HepG2 (cell line): ENCODE measurements at regions not wholly inside any gene's neighbourhood (a gene's known extent, or its start where the extent isn't known, plus 50 kb on each side); places are given as distances from the start of the nearest gene placed in this dataset.

ENCODE experiments used
- ATAC-seq: fragments of 200-7000 bp; cut with Tn5 transposase; 3 replicates; pipeline ENCODE4 v1.9.1; 2020; ENCODE audit warnings: mild to moderate bottlenecking, moderate library complexity
- BruUV-seq: library from RNA; stranded (reverse); fragments of 400-500 nt; replicated peaks from 2 replicates; lab custom pipeline; 2021; lab: Mats Ljungman, UMichigan
- CTCF ChIA-PET: fragments of 300-600 bp; formaldehyde crosslinking; extraction: SDS; loops from one replicate; lab custom pipeline; 2021; ENCODE audit warnings: low total read pairs, inconsistent platforms, low intra/inter-chr PET ratio; lab: Yijun Ruan, JAX
- POLR2A ChIA-PET: fragments of 350-600 bp; sonication (Branson Sonifier 250); formaldehyde crosslinking; loops from one replicate; lab custom pipeline; 2020; ENCODE audit warnings: antibody characterized with exemption, inconsistent platforms; lab: Yijun Ruan, JAX
- DNase-seq: peaks from one replicate; pipeline ENCODE4 v3.0.0-alpha.2; 2015; ENCODE audit warnings: low spot score
- FAIRE-seq: peaks from 3 replicates; lab custom pipeline; 2011; peaks lifted over from hg19 to GRCh38; lab: Jason Lieb, UNC
- H2AFZ ChIP-seq: one replicate; pipeline ENCODE4 v1.6.1; 2011; ENCODE audit warnings: low read length, inconsistent platforms
- H3K27ac ChIP-seq: fragments of 300-600 bp; 3 replicates; pipeline ENCODE4 v1.8.0; 2011; ENCODE audit warnings: mixed run types, mild to moderate bottlenecking, mixed read lengths, low read length, inconsistent platforms; ENCODE audit not compliant: insufficient read depth; ENCODE audit errors: extremely low read length
- H3K27me3 ChIP-seq, 2 experiments: fragments of 200-600 bp in 1 of 2; 2 replicates in 1 of 2; 3 replicates in 1 of 2; pipeline versions ENCODE4 v1.6.0 to v1.8.0; 2011; ENCODE audit warnings: low read length in 2 of 2, mild to moderate bottlenecking in 2 of 2, moderate library complexity in 2 of 2, inconsistent platforms in 1 of 2; ENCODE audit not compliant: insufficient read depth in 2 of 2, control insufficient read depth in 1 of 2
- H3K36me3 ChIP-seq, 2 experiments: fragments of 200-600 bp in 1 of 2; replicated peaks in 1 of 2; 2 replicates in 1 of 2; 3 replicates in 1 of 2; pipeline versions ENCODE4 v1.5.1 to v1.8.0; 2011; ENCODE audit warnings: low read length in 2 of 2, inconsistent platforms in 1 of 2; ENCODE audit not compliant: insufficient read depth in 2 of 2, control insufficient read depth in 1 of 2
- H3K4me1 ChIP-seq: 2 replicates; pipeline ENCODE4 v1.5.1; 2012; ENCODE audit warnings: low read length, inconsistent platforms; ENCODE audit not compliant: insufficient read depth
- H3K4me2 ChIP-seq: 2 replicates; pipeline ENCODE4 v1.6.0; 2011; ENCODE audit warnings: low read depth, low read length, inconsistent platforms
- H3K4me3 ChIP-seq, 3 experiments: fragments of 200-600 bp in 1 of 3; sonication (generic), shearing (Covaris generic) in 1 of 3; replicated peaks in 1 of 3; 2 replicates each; pipeline ENCODE4 v1.5.1; 2011 to 2016; ENCODE audit warnings: low read length in 3 of 3, inconsistent platforms in 2 of 3, low read depth in 2 of 3, mild to moderate bottlenecking in 2 of 3, control low read depth in 1 of 3, mixed read lengths in 1 of 3; ENCODE audit not compliant: insufficient read depth in 1 of 3
- H3K79me2 ChIP-seq: one replicate; pipeline ENCODE4 v1.6.1; 2011; ENCODE audit warnings: low read length, inconsistent platforms; ENCODE audit not compliant: insufficient read depth
- H3K9ac ChIP-seq: 2 replicates; pipeline ENCODE4 v1.6.0; 2011; ENCODE audit warnings: mild to moderate bottlenecking, low read depth, low read length, inconsistent platforms; ENCODE audit not compliant: insufficient read depth
- H3K9me3 ChIP-seq: 2 replicates; pipeline ENCODE4 v1.5.1; 2012; ENCODE audit warnings: mild to moderate bottlenecking, low read length
- H4K20me1 ChIP-seq: 2 replicates; pipeline ENCODE4 v1.6.0; 2011; ENCODE audit warnings: inconsistent platforms, mild to moderate bottlenecking, low read length, moderate library complexity; ENCODE audit not compliant: insufficient read depth
- FOXP4 ChIP-seq: sonication (generic); formaldehyde crosslinking; IDR thresholded peaks from 2 replicates; pipeline ENCODE4 v1.4.0; 2020; ENCODE audit warnings: missing genetic modification reagents
- MAFF ChIP-seq: IDR thresholded peaks from 2 replicates; pipeline ENCODE4 v1.6.1; 2011; ENCODE audit warnings: low read depth, low read length, improper control_type of control experiment
- MAFK ChIP-seq, 2 experiments: IDR thresholded peaks in 1 of 2; conservative IDR thresholded peaks in 1 of 2; 2 replicates each; pipeline ENCODE4 v1.6.1; 2011; ENCODE audit warnings: improper control_type of control experiment in 2 of 2, low read length in 2 of 2
- ZNF205 ChIP-seq: IDR thresholded peaks from 2 replicates; pipeline ENCODE4 v1.6.1; 2018; ENCODE audit warnings: missing biosample characterization, missing genetic modification reagents
- ZSCAN12 ChIP-seq: sonication (generic); formaldehyde crosslinking; IDR thresholded peaks from 2 replicates; pipeline ENCODE4 v1.9.0; 2021; ENCODE audit warnings: mild to moderate bottlenecking, missing genetic modification reagents
- WGBS: methylation state at CpG from one replicate; pipeline ENCODE4 v1.1.6; 2017; ENCODE audit warnings: low lambda C conversion rate; 5-methylcytosine and 5-hydroxymethylcytosine counted together
- in situ Hi-C: cut with HindIII; loops from 2 replicates; pipeline ENCODE4 v1.10.0; 2017; ENCODE audit warnings: low pct_unique_long_range_greater_than_20kb; ENCODE audit not compliant: extremely low pct_ligation_motif_present
- intact Hi-C: fragments of 100-400 bp; cut with micrococcal nuclease; formaldehyde crosslinking; loops from one replicate; pipeline ENCODE4 v1.10.0; 2022; ENCODE audit not compliant: unreplicated experiment

DNA sequence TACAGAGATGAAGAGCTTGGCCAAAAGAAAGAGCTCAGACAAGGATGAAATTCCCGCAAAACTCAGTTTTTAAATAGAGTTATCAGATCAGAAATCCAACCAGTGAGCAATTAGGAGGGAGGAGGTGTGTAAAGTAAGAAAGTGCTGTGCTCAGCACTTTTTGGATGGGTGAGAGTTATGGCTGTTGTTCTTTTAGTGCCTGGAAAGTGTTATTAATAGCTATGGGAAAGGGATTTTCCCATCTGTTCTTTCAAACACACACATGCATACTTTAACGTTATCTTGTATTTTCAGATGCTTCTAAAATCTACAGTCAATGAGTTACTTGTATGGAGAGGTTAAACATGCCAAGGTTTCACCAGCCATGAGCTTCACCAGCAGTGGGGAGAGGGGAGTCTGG, 107.3 kb upstream of the TMEM72 start:
- Histone ChIP-seq H3K9ac (no peak overlapping the region), H3K4me3 (no peak overlapping the region), H3K9me3 (no peaks in the 10 kb centered on the region), H2AFZ (no peak overlapping the region), H3K79me2 (no peaks in the 10 kb centered on the region), H3K27ac (no peak overlapping the region), H3K36me3 (no peaks in the 10 kb centered on the region), H3K4me1 (no peaks in the 10 kb centered on the region), H3K27me3 (peaks cover 4 to 7% of the 10 kb centered on the region in 2 experiments; a peak in 2 of 5 replicates), H3K4me2 (no peak overlapping the region), H4K20me1 (no peaks in the 10 kb centered on the region)
- no TSS peak for BruUV-seq
- DNase-seq = no peak
- ChIA-PET POLR2A (no interaction called here), CTCF (no interaction called here)
- in situ Hi-C loops = no loop called here
- intact Hi-C loops = no loop called here
- peak; percentile 97 for TF ChIP-seq MAFF
- no peak for TF ChIP-seq ZNF205 (CRISPR knock-in tag)
- no peak for TF ChIP-seq ZSCAN12 (CRISPR knock-in tag)
- peak; percentile 95 to 99 for TF ChIP-seq MAFK (conservative IDR thresholded peaks at IDR 0.05 in 1 of 2, IDR thresholded peaks at IDR 0.05 in 1 of 2; ENCODE audit: low read length in 2 of 2)
- no peak for ATAC-seq
- 15% methylated on average over 2 of the region's 2 CpGs for WGBS
- FAIRE-seq = no peak

DNA sequence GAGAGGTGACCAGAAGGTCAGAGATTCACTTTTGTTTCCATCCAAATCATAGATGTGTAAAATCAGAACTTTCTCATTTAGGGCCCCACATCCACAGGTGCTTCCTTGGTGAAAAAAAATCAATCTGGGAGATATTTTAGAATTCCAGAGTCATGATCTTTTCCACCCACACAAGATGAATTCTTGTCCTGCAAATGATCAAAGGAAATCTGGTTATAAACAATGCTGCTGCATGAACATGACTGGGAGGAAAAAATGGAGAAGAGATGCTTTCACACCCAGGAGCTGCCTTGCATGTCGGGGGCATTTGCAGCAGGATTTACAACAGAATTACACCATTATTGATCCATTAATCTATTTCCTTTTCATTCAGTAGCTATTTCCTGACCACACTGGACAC, 106.5 kb upstream of the TMEM72 start:
- no TSS peak for BruUV-seq
- in situ Hi-C loops (no loop called here), intact Hi-C loops (no loop called here)
- no peak for TF ChIP-seq FOXP4 (CRISPR knock-in tag)
- ATAC-seq (no peak), FAIRE-seq (no peak), DNase-seq (no peak)
- 6% methylated on average over 1 of the region's 1 CpG for WGBS
- peaks cover 4 to 7% of the 10 kb centered on the region in 2 experiments; a peak in 2 of 5 replicates for H3K27me3 ChIP-seq
- no peaks in the 10 kb centered on the region for H3K9me3 ChIP-seq
- H3K4me2 ChIP-seq = no peak overlapping the region
- CTCF ChIA-PET = no interaction called here
- no peak overlapping the region for H3K9ac ChIP-seq
- H4K20me1 ChIP-seq = no peaks in the 10 kb centered on the region
- H3K36me3 ChIP-seq = no peaks in the 10 kb centered on the region
- H2AFZ ChIP-seq = no peak overlapping the region
- H3K79me2 ChIP-seq = no peaks in the 10 kb centered on the region
- no peak overlapping the region for H3K27ac ChIP-seq
- H3K4me3 ChIP-seq = no peak overlapping the region
- POLR2A ChIA-PET = no interaction called here
- no peaks in the 10 kb centered on the region for H3K4me1 ChIP-seq
